IMR-90 (cell line): ENCODE measurements at regions not wholly inside any gene's neighbourhood (a gene's known extent, or its start where the extent isn't known, plus 50 kb on each side); places are given as distances from the start of the nearest gene placed in this dataset.

Experiments
- BHLHE40 ChIP-seq: fragments of 150-350 bp; IDR thresholded peaks from 2 replicates; pipeline ENCODE4 v1.6.1; 2016; ENCODE audit warnings: mild to moderate bottlenecking, low read depth, low read length
- CEBPB ChIP-seq: IDR thresholded peaks from 2 replicates; pipeline ENCODE4 v1.6.1; 2012; ENCODE audit warnings: low read depth, low read length, improper control_type of control experiment
- CHD1 ChIP-seq: IDR thresholded peaks from 2 replicates; pipeline ENCODE4 v1.6.1; 2012; ENCODE audit warnings: low read depth, low read length, improper control_type of control experiment
- FOS ChIP-seq: fragments of 150-350 bp; IDR thresholded peaks from 2 replicates; pipeline ENCODE4 v1.6.1; 2016; ENCODE audit warnings: low read depth, low read length
- MXI1 ChIP-seq: IDR thresholded peaks from 2 replicates; pipeline ENCODE4 v1.6.1; 2012; ENCODE audit warnings: low read depth, mild to moderate bottlenecking, low read length, moderate library complexity, borderline replicate concordance
- NFE2L2 ChIP-seq: fragments of 150-350 bp; IDR thresholded peaks from 2 replicates; pipeline ENCODE4 v1.6.1; 2016; ENCODE audit warnings: low read depth, mild to moderate bottlenecking, low read length
- POLR2A ChIP-seq: IDR thresholded peaks from 2 replicates; pipeline ENCODE4 v1.6.1; 2012; ENCODE audit warnings: mild to moderate bottlenecking, low read depth, low read length
- RAD21 ChIP-seq: IDR thresholded peaks from 2 replicates; pipeline ENCODE4 v1.6.1; 2012; ENCODE audit warnings: low read length, improper control_type of control experiment
- RCOR1 ChIP-seq: IDR thresholded peaks from 2 replicates; pipeline ENCODE4 v1.6.1; 2012; ENCODE audit warnings: mild to moderate bottlenecking, low read length, improper control_type of control experiment; ENCODE audit not compliant: insufficient replicate concordance
- RFX5 ChIP-seq: IDR thresholded peaks from 2 replicates; pipeline ENCODE4 v1.8.0; 2012; ENCODE audit warnings: low read depth, mild to moderate bottlenecking, low read length, moderate library complexity
- SMC3 ChIP-seq: fragments of 150-350 bp; IDR thresholded peaks from 2 replicates; pipeline ENCODE4 v1.6.1; 2016; ENCODE audit warnings: low read depth, mild to moderate bottlenecking, antibody characterized with exemption, low read length, moderate library complexity
- TF ChIP-seq, protein P1 (sequence below): conservative IDR thresholded peaks from 2 replicates; pipeline ENCODE4 v1.5.1; 2012; ENCODE audit warnings: mild to moderate bottlenecking, low read depth, low read length, improper control_type of control experiment
- TF ChIP-seq, protein P2 (sequence below): fragments of 150-350 bp; IDR thresholded peaks from 2 replicates; pipeline ENCODE4 v1.6.1; 2017; ENCODE audit warnings: mild to moderate bottlenecking, antibody characterized with exemption, low read length, low read depth
- TF ChIP-seq, protein P3 (sequence below): fragments of 150-350 bp; IDR thresholded peaks from 2 replicates; pipeline ENCODE4 v1.6.1; 2016; ENCODE audit warnings: low read depth, mild to moderate bottlenecking, low read length, moderate library complexity, borderline replicate concordance

DNA sequence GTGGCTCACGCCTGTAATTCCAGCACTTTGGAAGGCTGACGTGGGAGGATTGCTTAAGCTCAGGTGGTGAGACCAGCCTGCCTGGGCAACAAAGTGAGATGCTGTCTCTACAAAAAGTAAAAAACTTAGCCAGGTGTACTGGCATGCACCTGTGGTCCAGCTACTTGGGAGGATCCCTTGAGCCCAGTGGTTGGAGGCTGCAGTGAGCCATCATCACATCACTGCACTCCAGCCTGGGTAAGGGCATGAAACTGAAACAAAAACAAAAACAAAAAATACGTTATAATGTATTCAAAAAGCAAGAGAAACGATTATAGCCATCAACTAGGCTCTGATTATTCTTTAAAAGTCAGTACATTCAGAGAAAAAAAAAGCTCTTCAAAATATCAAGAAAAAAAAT is 62.5 kb downstream of the TCF20 start:
- TF ChIP-seq, protein P1, sequence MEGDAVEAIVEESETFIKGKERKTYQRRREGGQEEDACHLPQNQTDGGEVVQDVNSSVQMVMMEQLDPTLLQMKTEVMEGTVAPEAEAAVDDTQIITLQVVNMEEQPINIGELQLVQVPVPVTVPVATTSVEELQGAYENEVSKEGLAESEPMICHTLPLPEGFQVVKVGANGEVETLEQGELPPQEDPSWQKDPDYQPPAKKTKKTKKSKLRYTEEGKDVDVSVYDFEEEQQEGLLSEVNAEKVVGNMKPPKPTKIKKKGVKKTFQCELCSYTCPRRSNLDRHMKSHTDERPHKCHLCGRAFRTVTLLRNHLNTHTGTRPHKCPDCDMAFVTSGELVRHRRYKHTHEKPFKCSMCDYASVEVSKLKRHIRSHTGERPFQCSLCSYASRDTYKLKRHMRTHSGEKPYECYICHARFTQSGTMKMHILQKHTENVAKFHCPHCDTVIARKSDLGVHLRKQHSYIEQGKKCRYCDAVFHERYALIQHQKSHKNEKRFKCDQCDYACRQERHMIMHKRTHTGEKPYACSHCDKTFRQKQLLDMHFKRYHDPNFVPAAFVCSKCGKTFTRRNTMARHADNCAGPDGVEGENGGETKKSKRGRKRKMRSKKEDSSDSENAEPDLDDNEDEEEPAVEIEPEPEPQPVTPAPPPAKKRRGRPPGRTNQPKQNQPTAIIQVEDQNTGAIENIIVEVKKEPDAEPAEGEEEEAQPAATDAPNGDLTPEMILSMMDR: no peak
- TF ChIP-seq, protein P2, sequence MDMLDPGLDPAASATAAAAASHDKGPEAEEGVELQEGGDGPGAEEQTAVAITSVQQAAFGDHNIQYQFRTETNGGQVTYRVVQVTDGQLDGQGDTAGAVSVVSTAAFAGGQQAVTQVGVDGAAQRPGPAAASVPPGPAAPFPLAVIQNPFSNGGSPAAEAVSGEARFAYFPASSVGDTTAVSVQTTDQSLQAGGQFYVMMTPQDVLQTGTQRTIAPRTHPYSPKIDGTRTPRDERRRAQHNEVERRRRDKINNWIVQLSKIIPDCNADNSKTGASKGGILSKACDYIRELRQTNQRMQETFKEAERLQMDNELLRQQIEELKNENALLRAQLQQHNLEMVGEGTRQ: no peak
- no peak for TF ChIP-seq POLR2A
- TF ChIP-seq CEBPB: no peak
- no peak for TF ChIP-seq CHD1
- TF ChIP-seq RAD21: no peak
- no peak for TF ChIP-seq RFX5
- no peak for TF ChIP-seq NFE2L2
- TF ChIP-seq BHLHE40: no peak
- no peak for TF ChIP-seq FOS
- no peak for TF ChIP-seq RCOR1
- TF ChIP-seq, protein P3, sequence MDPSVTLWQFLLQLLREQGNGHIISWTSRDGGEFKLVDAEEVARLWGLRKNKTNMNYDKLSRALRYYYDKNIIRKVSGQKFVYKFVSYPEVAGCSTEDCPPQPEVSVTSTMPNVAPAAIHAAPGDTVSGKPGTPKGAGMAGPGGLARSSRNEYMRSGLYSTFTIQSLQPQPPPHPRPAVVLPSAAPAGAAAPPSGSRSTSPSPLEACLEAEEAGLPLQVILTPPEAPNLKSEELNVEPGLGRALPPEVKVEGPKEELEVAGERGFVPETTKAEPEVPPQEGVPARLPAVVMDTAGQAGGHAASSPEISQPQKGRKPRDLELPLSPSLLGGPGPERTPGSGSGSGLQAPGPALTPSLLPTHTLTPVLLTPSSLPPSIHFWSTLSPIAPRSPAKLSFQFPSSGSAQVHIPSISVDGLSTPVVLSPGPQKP: no peak
- TF ChIP-seq SMC3: no peak
- TF ChIP-seq MXI1: no peak
